Colonic mucosa (tissue), 4 donors: ENCODE measurements at regions not wholly inside any gene's neighbourhood (a gene's known extent, or its start where the extent isn't known, plus 50 kb on each side); places are given as distances from the start of the nearest gene placed in this dataset.

Experiments
- DNase-seq: peaks from one replicate; pipeline ENCODE4 v3.0.0-alpha.2; 2020
- H3K27ac ChIP-seq: fragments of 200-600 bp; one replicate; pipeline ENCODE4 v1.8.0; 2021
- H3K27me3 ChIP-seq: fragments of 200-600 bp; one replicate; pipeline ENCODE4 v1.8.0; 2021
- H3K36me3 ChIP-seq: fragments of 200-600 bp; one replicate; pipeline ENCODE4 v1.8.0; 2021
- H3K4me1 ChIP-seq: fragments of 200-600 bp; one replicate; pipeline ENCODE4 v1.8.0; 2021; ENCODE audit warnings: mild to moderate bottlenecking
- H3K4me3 ChIP-seq: fragments of 200-600 bp; one replicate; pipeline ENCODE4 v1.8.0; 2021
- H3K9ac ChIP-seq, 2 donors: one replicate each; pipeline ENCODE4 v1.7.0; 2013; ENCODE audit warnings: control low read depth in 2 of 2, low read depth in 2 of 2, low read length in 2 of 2
- H3K9me3 ChIP-seq: fragments of 200-600 bp; one replicate; pipeline ENCODE4 v1.8.0; 2021
- CTCF ChIP-seq: fragments of 200-600 bp; IDR thresholded peaks from one replicate; pipeline ENCODE4 v1.8.0; 2022; ENCODE audit warnings: antibody characterized with exemption, mild to moderate bottlenecking
- intact Hi-C: fragments of 100-400 bp; cut with DNase I; formaldehyde crosslinking; loops from one replicate; pipeline ENCODE4 v1.14.1; 2022
- donor health status: healthy.
- donor health status: DM: no; HTN: no; CAD: no.
- donor health status: DM: no; HTN: no; CAD: no.

GRCh38 chr18:73666772-73667171 lies 480.9 kb downstream of the FBXO15 start:
- no peak overlapping the region for H3K4me3 ChIP-seq
- no peaks in the 10 kb centered on the region for H3K9me3 ChIP-seq
- no peak for DNase-seq
- intact Hi-C loops = no loop called here
- H3K36me3 ChIP-seq = no peaks in the 10 kb centered on the region
- no peaks in the 10 kb centered on the region for H3K4me1 ChIP-seq
- no peak for TF ChIP-seq CTCF
- no peaks in the 10 kb centered on the region for H3K27me3 ChIP-seq
- H3K9ac ChIP-seq = no peak overlapping the region
- H3K27ac ChIP-seq = no peak overlapping the region

- Histone ChIP-seq H3K27me3 (no peaks in the 10 kb centered on the region), H3K4me3 (no peak overlapping the region), H3K4me1 (no peaks in the 10 kb centered on the region), H3K36me3 (no peaks in the 10 kb centered on the region), H3K27ac (no peak overlapping the region), H3K9me3 (no peaks in the 10 kb centered on the region), H3K9ac (no peak overlapping the region)
- TF ChIP-seq CTCF = no peak
- no peak for DNase-seq
- intact Hi-C loops = no loop called here
These were observed 482.7 kb downstream of the FBXO15 start for GRCh38 chr18:73664896-73665295.

- intact Hi-C loops = no loop called here
- no peak for TF ChIP-seq CTCF
These were observed 484.1 kb downstream of the FBXO15 start for GRCh38 chr18:73663581-73663980.

GRCh38 chr18:73662421-73662820 lies 485.2 kb downstream of the FBXO15 start:
- no peak for DNase-seq
- no peaks in the 10 kb centered on the region for H3K4me1 ChIP-seq
- intact Hi-C loops = no loop called here
- H3K27ac ChIP-seq = no peak overlapping the region
- TF ChIP-seq CTCF = no peak
- no peaks in the 10 kb centered on the region for H3K27me3 ChIP-seq
- no peaks in the 10 kb centered on the region for H3K36me3 ChIP-seq
- H3K9ac ChIP-seq = no peak overlapping the region
- no peak overlapping the region for H3K4me3 ChIP-seq
- H3K9me3 ChIP-seq = no peaks in the 10 kb centered on the region

More at GRCh38 chr18:73663581-73663980, 484.1 kb downstream of the FBXO15 start:
- no peak for DNase-seq
- Histone ChIP-seq H3K9me3 (no peaks in the 10 kb centered on the region), H3K4me3 (no peak overlapping the region), H3K27ac (no peak overlapping the region), H3K36me3 (no peaks in the 10 kb centered on the region), H3K9ac (no peak overlapping the region), H3K4me1 (no peaks in the 10 kb centered on the region), H3K27me3 (no peaks in the 10 kb centered on the region)

GRCh38 chr18:73660931-73661856 lies 486.4 kb downstream of the FBXO15 start:
- TF ChIP-seq CTCF = no peak

More at GRCh38 chr18:73660931-73661856, 486.4 kb downstream of the FBXO15 start:
- Histone ChIP-seq H3K27ac (no peak overlapping the region), H3K4me1 (no peaks in the 10 kb centered on the region), H3K27me3 (no peaks in the 10 kb centered on the region), H3K36me3 (no peaks in the 10 kb centered on the region), H3K9ac (no peak overlapping the region), H3K4me3 (no peak overlapping the region), H3K9me3 (no peaks in the 10 kb centered on the region)
- intact Hi-C loops = no loop called here
- DNase-seq = no peak
